ENCODE measurements at regions not wholly inside any gene's neighbourhood (a gene's known extent, or its start where the extent isn't known, plus 50 kb on each side); places are given as distances from the start of the nearest gene placed in this dataset.

DNA sequence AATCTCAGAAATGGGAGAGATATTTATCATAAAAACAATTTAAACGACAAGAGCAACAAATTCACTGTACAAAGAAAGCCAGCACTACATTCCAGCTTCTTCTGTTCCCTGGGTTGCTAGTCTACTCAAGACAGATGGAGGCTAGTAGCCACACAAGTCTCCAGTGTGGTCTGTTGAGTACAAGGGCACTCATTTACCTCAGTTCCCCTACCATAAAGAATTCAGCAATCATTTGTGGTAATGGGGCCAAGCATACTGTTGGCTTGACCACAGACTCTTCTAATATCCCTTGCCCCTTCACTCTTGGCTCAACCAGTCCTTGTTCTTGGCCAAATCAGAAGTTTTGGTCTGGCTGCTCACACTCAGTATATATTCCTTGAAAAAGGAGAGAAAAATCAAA is 212.3 kb downstream of the COX18 start:
- TF ChIP-seq, protein P1, sequence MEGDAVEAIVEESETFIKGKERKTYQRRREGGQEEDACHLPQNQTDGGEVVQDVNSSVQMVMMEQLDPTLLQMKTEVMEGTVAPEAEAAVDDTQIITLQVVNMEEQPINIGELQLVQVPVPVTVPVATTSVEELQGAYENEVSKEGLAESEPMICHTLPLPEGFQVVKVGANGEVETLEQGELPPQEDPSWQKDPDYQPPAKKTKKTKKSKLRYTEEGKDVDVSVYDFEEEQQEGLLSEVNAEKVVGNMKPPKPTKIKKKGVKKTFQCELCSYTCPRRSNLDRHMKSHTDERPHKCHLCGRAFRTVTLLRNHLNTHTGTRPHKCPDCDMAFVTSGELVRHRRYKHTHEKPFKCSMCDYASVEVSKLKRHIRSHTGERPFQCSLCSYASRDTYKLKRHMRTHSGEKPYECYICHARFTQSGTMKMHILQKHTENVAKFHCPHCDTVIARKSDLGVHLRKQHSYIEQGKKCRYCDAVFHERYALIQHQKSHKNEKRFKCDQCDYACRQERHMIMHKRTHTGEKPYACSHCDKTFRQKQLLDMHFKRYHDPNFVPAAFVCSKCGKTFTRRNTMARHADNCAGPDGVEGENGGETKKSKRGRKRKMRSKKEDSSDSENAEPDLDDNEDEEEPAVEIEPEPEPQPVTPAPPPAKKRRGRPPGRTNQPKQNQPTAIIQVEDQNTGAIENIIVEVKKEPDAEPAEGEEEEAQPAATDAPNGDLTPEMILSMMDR (IDR thresholded peaks at IDR 0.05) = no peak
- no peak for TF ChIP-seq EZH2phosphoT487 (IDR thresholded peaks at IDR 0.05)
